Gastrocnemius medialis (tissue), 4 donors: ENCODE measurements at regions not wholly inside any gene's neighbourhood (a gene's known extent, or its start where the extent isn't known, plus 50 kb on each side); places are given as distances from the start of the nearest gene placed in this dataset.

Source experiments
- POLR2A ChIP-seq, 2 donors: fragments of 450-650 bp; IDR thresholded peaks; one replicate each; pipeline ENCODE4 v1.6.1; 2017; ENCODE audit warnings: antibody characterized with exemption in 2 of 2, mild to moderate bottlenecking in 2 of 2, moderate library complexity in 2 of 2
- TF ChIP-seq, protein P1 (sequence below), 5 experiments: fragments of 450-650 bp in 3 of 5; fragments of 200-600 bp in 2 of 5; sonication (generic) in 2 of 5; IDR thresholded peaks in 4 of 5; conservative IDR thresholded peaks in 1 of 5; 1 replicate in 4 of 5; 2 replicates in 1 of 5; pipeline ENCODE4 v1.5.1; 2016 to 2019; ENCODE audit warnings: antibody characterized with exemption in 5 of 5, mild to moderate bottlenecking in 3 of 5, moderate library complexity in 3 of 5

DNA sequence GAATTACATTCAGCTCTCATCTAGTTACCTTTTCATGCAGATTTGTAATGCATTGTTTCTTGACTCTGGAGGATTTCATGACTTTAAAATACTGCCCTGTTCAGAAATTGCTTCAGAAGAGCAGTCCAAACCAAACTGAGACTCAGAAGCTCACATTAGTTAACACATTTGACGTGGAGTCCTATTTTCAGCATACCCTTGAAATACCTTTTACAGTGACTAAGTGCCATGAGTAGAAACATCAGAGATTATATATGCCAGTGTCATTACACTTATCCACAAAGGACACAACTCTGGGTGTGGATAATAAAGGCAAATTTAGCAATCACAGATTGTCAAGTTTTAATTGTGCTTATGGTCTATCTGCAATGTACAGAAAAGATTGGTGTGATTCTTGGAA lies 459.6 kb downstream of the FRK start:
- TF ChIP-seq, protein P1, sequence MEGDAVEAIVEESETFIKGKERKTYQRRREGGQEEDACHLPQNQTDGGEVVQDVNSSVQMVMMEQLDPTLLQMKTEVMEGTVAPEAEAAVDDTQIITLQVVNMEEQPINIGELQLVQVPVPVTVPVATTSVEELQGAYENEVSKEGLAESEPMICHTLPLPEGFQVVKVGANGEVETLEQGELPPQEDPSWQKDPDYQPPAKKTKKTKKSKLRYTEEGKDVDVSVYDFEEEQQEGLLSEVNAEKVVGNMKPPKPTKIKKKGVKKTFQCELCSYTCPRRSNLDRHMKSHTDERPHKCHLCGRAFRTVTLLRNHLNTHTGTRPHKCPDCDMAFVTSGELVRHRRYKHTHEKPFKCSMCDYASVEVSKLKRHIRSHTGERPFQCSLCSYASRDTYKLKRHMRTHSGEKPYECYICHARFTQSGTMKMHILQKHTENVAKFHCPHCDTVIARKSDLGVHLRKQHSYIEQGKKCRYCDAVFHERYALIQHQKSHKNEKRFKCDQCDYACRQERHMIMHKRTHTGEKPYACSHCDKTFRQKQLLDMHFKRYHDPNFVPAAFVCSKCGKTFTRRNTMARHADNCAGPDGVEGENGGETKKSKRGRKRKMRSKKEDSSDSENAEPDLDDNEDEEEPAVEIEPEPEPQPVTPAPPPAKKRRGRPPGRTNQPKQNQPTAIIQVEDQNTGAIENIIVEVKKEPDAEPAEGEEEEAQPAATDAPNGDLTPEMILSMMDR (IDR thresholded peaks at IDR 0.05 in 4 of 5, conservative IDR thresholded peaks at IDR 0.05 in 1 of 5): no peak
- TF ChIP-seq POLR2A (IDR thresholded peaks at IDR 0.05): no peak
